GM12878 (cell line): ENCODE measurements at regions not wholly inside any gene's neighbourhood (a gene's known extent, or its start where the extent isn't known, plus 50 kb on each side); places are given as distances from the start of the nearest gene placed in this dataset.

Experiments
- CEBPB ChIP-seq, 2 experiments: fragments of 150-350 bp in 1 of 2; IDR thresholded peaks; 2 replicates each; pipeline ENCODE4 v1.6.1; 2012 to 2014; ENCODE audit warnings: low read depth in 2 of 2, low read length in 2 of 2, borderline replicate concordance in 1 of 2, inconsistent platforms in 1 of 2
- CTCF ChIP-seq, 3 experiments: IDR thresholded peaks in 2 of 3; conservative IDR thresholded peaks in 1 of 3; 2 replicates each; pipeline ENCODE4 v1.5.1; 2011; ENCODE audit warnings: low read depth in 3 of 3, low read length in 3 of 3, mild to moderate bottlenecking in 3 of 3, control low read depth in 2 of 3, moderate library complexity in 2 of 3, inconsistent platforms in 1 of 3, mixed read lengths in 1 of 3; ENCODE audit not compliant: control insufficient read depth in 2 of 3, insufficient read depth in 1 of 3; ENCODE audit errors: extremely low read depth in 1 of 3
- FOS ChIP-seq: IDR thresholded peaks from 3 replicates; pipeline ENCODE4 v1.6.1; 2011; ENCODE audit warnings: borderline replicate concordance; ENCODE audit not compliant: insufficient read length; ENCODE audit errors: extremely low read depth
- HDAC2 ChIP-seq: fragments of 200-600 bp; sonication (generic); IDR thresholded peaks from 2 replicates; pipeline ENCODE4 v1.6.1; 2017
- MAX ChIP-seq: IDR thresholded peaks from 2 replicates; pipeline ENCODE4 v1.6.1; 2012; ENCODE audit warnings: low read depth, low read length, improper control_type of control experiment
- NBN ChIP-seq: fragments of 450-650 bp; IDR thresholded peaks from 2 replicates; pipeline ENCODE4 v1.6.1; 2016
- NRF1 ChIP-seq: conservative IDR thresholded peaks from 2 replicates; pipeline ENCODE4 v1.6.1; 2011; ENCODE audit warnings: mild to moderate bottlenecking, low read depth, low read length, improper control_type of control experiment
- POLR2A ChIP-seq: IDR thresholded peaks from 2 replicates; pipeline ENCODE4 v1.6.1; 2011; ENCODE audit warnings: low read depth, mild to moderate bottlenecking, low read length
- POU2F2 ChIP-seq: IDR thresholded peaks from 3 replicates; pipeline ENCODE4 v1.6.1; 2011; ENCODE audit warnings: low read depth, mild to moderate bottlenecking, low read length, borderline replicate concordance
- RAD51 ChIP-seq: fragments of 450-650 bp; IDR thresholded peaks from 2 replicates; pipeline ENCODE4 v1.6.1; 2016; ENCODE audit warnings: moderate library complexity, mild to moderate bottlenecking, inconsistent platforms
- RELB ChIP-seq: fragments of 450-650 bp; IDR thresholded peaks from 2 replicates; pipeline ENCODE4 v1.6.1; 2017; ENCODE audit warnings: low read depth, mild to moderate bottlenecking, moderate library complexity
- REST ChIP-seq: IDR thresholded peaks from 2 replicates; pipeline ENCODE4 v1.6.1; 2012; ENCODE audit warnings: mild to moderate bottlenecking, low read depth, low read length
- ZNF687 ChIP-seq: fragments of 450-650 bp; IDR thresholded peaks from 2 replicates; pipeline ENCODE4 v1.6.1; 2017; ENCODE audit warnings: mild to moderate bottlenecking, moderate library complexity

- TF ChIP-seq NRF1 = no peak
- no peak for TF ChIP-seq MAX
- TF ChIP-seq POLR2A = no peak
- TF ChIP-seq CTCF (IDR thresholded peaks at IDR 0.05 in 2 of 3, conservative IDR thresholded peaks at IDR 0.05 in 1 of 3; ENCODE audit: control insufficient read depth in 2 of 3, extremely low read depth in 1 of 3, insufficient read depth in 1 of 3, low read depth in 3 of 3, low read length in 3 of 3) = no peak
- no peak for TF ChIP-seq HDAC2
- no peak for TF ChIP-seq RAD51
- TF ChIP-seq RELB = no peak
- no peak for TF ChIP-seq FOS
- TF ChIP-seq ZNF687 = no peak
- no peak for TF ChIP-seq REST
- no peak for TF ChIP-seq POU2F2
- no peak for TF ChIP-seq CEBPB (IDR thresholded peaks at IDR 0.05; ENCODE audit: borderline replicate concordance in 1 of 2, low read depth in 2 of 2, low read length in 2 of 2)
- TF ChIP-seq NBN = no peak
These were observed 517.8 kb downstream of the IRX1 start for GRCh38 chr5:4113426-4113825.
